ENCODE measurements at regions not wholly inside any gene's neighbourhood (a gene's known extent, or its start where the extent isn't known, plus 50 kb on each side); places are given as distances from the start of the nearest gene placed in this dataset.

DNA sequence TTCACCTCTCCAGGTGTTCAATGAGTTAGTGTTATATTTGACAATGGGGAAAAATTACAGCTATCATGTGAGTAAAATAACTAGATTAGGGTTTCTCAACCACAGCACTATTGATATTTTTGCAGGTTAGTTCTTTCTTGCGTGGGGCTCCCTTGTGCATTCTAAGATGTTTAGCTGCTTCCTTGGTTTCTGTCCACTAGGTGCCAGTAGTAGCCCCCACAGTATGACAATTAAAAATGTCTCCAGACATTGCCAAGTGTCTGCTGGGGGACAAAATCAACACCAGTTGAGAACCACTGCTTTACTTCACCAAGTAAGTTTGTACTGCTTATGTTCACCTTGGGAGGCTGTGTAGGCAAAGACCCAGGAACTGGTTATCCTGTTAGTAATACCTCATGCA lies 618.7 kb downstream of the EDEM1 start:
- BruUV-seq (replicated peaks): no TSS peak
- intact Hi-C loops (cut with micrococcal nuclease): no loop called here

DNA sequence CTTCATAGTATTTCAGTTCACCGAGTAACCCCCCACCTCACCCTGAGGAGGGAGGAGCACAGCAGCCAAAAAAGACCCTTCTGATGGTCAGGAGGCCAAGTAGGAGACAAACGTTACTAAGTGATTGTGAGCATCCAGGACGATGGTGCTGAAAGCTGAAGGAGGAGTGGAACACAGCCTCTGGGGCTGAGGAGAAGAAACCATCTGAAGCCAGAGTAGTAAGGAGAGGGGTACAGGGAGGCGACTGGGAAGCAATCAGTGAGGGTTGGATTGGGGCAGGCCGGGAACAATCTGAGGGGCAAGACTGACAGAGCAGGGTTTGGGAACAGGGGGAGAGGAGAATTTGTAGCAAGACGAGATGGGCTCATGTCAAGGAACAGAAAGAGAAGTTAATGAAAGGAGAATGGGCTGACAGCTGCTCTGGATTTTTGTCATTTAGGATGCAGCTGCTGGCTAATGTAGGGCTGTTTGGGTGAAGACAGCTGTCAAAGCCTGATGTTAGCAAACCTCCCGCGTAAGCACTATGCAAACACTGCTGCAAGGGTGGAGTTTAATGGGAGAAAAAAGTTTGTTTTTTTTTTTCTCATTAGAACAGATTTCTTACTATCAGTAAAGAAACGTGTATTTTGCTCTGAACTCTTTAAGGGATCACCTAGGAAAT lies 622.2 kb downstream of the EDEM1 start:
- no peak for FAIRE-seq
- Histone ChIP-seq H3K36me3 (ENCODE audit: control insufficient read depth in 2 of 2, extremely low read depth in 1 of 2, insufficient read depth in 2 of 2, low read length in 2 of 2) (no peaks in the 10 kb centered on the region), H3K4me2 (ENCODE audit: insufficient read depth, low read length) (no peak overlapping the region), H3K27ac (ENCODE audit: insufficient read depth, low read depth, low read length) (no peak overlapping the region), H3K4me1 (ENCODE audit: control insufficient read depth, extremely low read depth, insufficient read depth, low read length) (no peaks in the 10 kb centered on the region), H3K9me1 (replicated peaks; ENCODE audit: control insufficient read depth, extremely low read depth, insufficient read depth, low read length) (no peaks in the 10 kb centered on the region), H4K20me1 (replicated peaks; ENCODE audit: control insufficient read depth, extremely low read depth, insufficient read depth, low read length) (no peaks in the 10 kb centered on the region), H3K4me3 (replicated peaks in 1 of 3; ENCODE audit: insufficient read depth in 1 of 3, low read depth in 1 of 3, low read length in 3 of 3) (no peak overlapping the region), H3K27me3 (ENCODE audit: control insufficient read depth in 2 of 2, insufficient read depth in 2 of 2, low read length in 2 of 2) (no peaks in the 10 kb centered on the region), H2AFZ (ENCODE audit: low read depth, low read length) (no peak overlapping the region), H3K79me2 (ENCODE audit: control insufficient read depth, insufficient read depth, low read length) (no peaks in the 10 kb centered on the region), H3K9ac (replicated peaks; ENCODE audit: extremely low read depth, insufficient read depth, low read length) (no peak overlapping the region), H3K9me3 (replicated peaks; ENCODE audit: control insufficient read depth, insufficient read depth, low read length) (peaks cover 2% of the 10 kb centered on the region)
- DNase-seq (ENCODE audit: low read depth, low spot score): no peak
- CTCF ChIA-PET: no interaction called here
- POLR2A ChIA-PET: no interaction called here
- dilution Hi-C loops (cut with MboI; ENCODE audit: extremely low pct_ligation_motif_present, low sequenced_read_pairs): no loop called here
- no TSS peak for BruUV-seq (replicated peaks)
- no peak for TF ChIP-seq JUN (IDR thresholded peaks at IDR 0.05; ENCODE audit: borderline replicate concordance, insufficient read depth, insufficient read length, low read depth)
- no peak for TF ChIP-seq POLR2A (IDR thresholded peaks at IDR 0.05; ENCODE audit: low read depth, low read length)
- TF ChIP-seq FOS (IDR thresholded peaks at IDR 0.05; ENCODE audit: borderline replicate concordance, insufficient read depth, low read length): no peak
- TF ChIP-seq, protein P1, sequence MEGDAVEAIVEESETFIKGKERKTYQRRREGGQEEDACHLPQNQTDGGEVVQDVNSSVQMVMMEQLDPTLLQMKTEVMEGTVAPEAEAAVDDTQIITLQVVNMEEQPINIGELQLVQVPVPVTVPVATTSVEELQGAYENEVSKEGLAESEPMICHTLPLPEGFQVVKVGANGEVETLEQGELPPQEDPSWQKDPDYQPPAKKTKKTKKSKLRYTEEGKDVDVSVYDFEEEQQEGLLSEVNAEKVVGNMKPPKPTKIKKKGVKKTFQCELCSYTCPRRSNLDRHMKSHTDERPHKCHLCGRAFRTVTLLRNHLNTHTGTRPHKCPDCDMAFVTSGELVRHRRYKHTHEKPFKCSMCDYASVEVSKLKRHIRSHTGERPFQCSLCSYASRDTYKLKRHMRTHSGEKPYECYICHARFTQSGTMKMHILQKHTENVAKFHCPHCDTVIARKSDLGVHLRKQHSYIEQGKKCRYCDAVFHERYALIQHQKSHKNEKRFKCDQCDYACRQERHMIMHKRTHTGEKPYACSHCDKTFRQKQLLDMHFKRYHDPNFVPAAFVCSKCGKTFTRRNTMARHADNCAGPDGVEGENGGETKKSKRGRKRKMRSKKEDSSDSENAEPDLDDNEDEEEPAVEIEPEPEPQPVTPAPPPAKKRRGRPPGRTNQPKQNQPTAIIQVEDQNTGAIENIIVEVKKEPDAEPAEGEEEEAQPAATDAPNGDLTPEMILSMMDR (IDR thresholded peaks at IDR 0.05; ENCODE audit: extremely low read depth in 1 of 2, insufficient read depth in 1 of 2, low read depth in 1 of 2, low read length in 2 of 2): no peak
- TF ChIP-seq EZH2 (IDR thresholded peaks at IDR 0.05; ENCODE audit: borderline replicate concordance, low read depth, low read length, severe bottlenecking): no peak
- no peak for TF ChIP-seq POLR2AphosphoS5 (IDR thresholded peaks at IDR 0.05; ENCODE audit: insufficient read depth, low read depth, low read length)
- TF ChIP-seq GATA2 (IDR thresholded peaks at IDR 0.05; ENCODE audit: insufficient read depth, insufficient read length, low read depth, low read length): no peak
- no peak for TF ChIP-seq MYC (IDR thresholded peaks at IDR 0.05; ENCODE audit: low read depth, low read length)
- TF ChIP-seq, protein P2, sequence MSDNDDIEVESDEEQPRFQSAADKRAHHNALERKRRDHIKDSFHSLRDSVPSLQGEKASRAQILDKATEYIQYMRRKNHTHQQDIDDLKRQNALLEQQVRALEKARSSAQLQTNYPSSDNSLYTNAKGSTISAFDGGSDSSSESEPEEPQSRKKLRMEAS (IDR thresholded peaks at IDR 0.05; ENCODE audit: insufficient read depth, insufficient read length): no peak
- intact Hi-C loops (cut with micrococcal nuclease): no loop called here

More for the DNA sequence above, 618.7 kb downstream of the EDEM1 start:
- Histone ChIP-seq H3K9ac (replicated peaks; ENCODE audit: extremely low read depth, insufficient read depth, low read length) (no peak overlapping the region), H3K4me3 (replicated peaks in 1 of 3; ENCODE audit: insufficient read depth in 1 of 3, low read depth in 1 of 3, low read length in 3 of 3) (no peak overlapping the region), H2AFZ (ENCODE audit: low read depth, low read length) (no peak overlapping the region), H3K79me2 (ENCODE audit: control insufficient read depth, insufficient read depth, low read length) (no peaks in the 10 kb centered on the region), H3K9me1 (replicated peaks; ENCODE audit: control insufficient read depth, extremely low read depth, insufficient read depth, low read length) (no peaks in the 10 kb centered on the region), H4K20me1 (replicated peaks; ENCODE audit: control insufficient read depth, extremely low read depth, insufficient read depth, low read length) (no peaks in the 10 kb centered on the region), H3K4me1 (ENCODE audit: control insufficient read depth, extremely low read depth, insufficient read depth, low read length) (no peaks in the 10 kb centered on the region), H3K36me3 (ENCODE audit: control insufficient read depth in 2 of 2, extremely low read depth in 1 of 2, insufficient read depth in 2 of 2, low read length in 2 of 2) (no peaks in the 10 kb centered on the region), H3K27ac (ENCODE audit: insufficient read depth, low read depth, low read length) (no peak overlapping the region), H3K4me2 (ENCODE audit: insufficient read depth, low read length) (no peak overlapping the region), H3K27me3 (ENCODE audit: control insufficient read depth in 2 of 2, insufficient read depth in 2 of 2, low read length in 2 of 2) (no peaks in the 10 kb centered on the region), H3K9me3 (replicated peaks; ENCODE audit: control insufficient read depth, insufficient read depth, low read length) (no peaks in the 10 kb centered on the region)
- TF ChIP-seq FOS (IDR thresholded peaks at IDR 0.05; ENCODE audit: borderline replicate concordance, insufficient read depth, low read length) (no peak), POLR2A (IDR thresholded peaks at IDR 0.05; ENCODE audit: low read depth, low read length) (no peak), POLR2AphosphoS5 (IDR thresholded peaks at IDR 0.05; ENCODE audit: insufficient read depth, low read depth, low read length) (no peak), JUN (IDR thresholded peaks at IDR 0.05; ENCODE audit: borderline replicate concordance, insufficient read depth, insufficient read length, low read depth) (no peak)
- CTCF ChIA-PET: no interaction called here
- POLR2A ChIA-PET: no interaction called here
- DNase-seq (ENCODE audit: low read depth, low spot score) (no peak), FAIRE-seq (no peak)
- dilution Hi-C loops (cut with MboI; ENCODE audit: extremely low pct_ligation_motif_present, low sequenced_read_pairs): no loop called here

Data from endothelial cell of umbilical vein (primary cell).